Islet precursor cell (in vitro differentiated cells): ENCODE measurements at regions not wholly inside any gene's neighbourhood (a gene's known extent, or its start where the extent isn't known, plus 50 kb on each side); places are given as distances from the start of the nearest gene placed in this dataset.

Experiments used
- DNase-seq: peaks from one replicate; pipeline ENCODE4 v3.0.0-alpha.2; 2018

DNA sequence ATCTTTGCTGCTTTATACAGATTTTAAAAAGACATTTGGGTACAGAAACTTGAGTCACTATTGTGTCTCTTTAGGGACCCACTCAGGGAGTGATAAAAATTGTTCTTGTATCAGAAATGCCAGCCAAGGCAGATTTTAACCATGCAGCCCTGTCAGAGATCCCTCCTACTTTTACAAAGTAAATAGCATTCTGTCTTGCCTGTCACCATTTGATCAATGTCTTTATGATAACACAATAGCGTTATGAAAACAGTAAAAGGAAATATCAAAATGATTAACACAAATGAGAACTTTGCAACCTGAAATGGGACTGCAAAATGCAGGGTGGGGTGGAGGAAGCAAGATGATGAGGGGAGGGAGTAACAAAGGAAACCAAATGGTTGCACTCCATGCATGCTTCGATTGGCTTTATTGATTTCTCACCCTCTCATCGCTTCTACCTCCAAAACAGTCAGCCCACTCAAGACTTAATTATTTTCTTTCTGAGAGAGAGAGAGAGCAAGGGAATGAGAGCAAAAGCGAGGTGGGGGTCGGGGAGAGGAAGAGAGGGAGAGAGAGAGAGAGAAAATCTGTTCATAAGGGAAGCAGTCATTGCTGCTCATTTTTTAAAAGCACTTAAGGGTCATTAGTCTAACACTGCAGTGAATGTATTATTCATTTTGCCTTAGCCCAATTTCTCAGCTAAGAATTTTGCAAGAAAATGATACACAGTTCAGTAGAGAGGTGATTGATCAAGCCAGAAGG lies 576.5 kb downstream of the CSNK1G3 start:
- no peak for DNase-seq

DNA sequence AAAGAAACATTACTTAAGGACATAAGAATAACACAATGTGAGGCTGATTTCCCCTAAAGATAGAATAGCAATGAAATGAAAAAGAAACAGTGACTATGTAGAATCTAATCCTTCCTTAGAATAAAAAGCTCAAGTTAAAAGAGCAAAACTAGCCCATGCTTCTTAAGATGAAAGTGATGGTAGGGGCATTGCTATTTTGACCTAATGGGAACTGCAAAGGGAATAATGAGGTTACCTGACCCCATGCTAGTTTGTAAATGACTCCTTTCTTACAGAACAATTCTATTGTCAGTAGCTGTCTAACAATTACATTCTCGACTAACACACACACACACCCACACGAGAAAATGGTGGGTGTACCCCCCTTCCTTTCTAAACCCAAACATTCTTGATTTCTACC lies 575.8 kb downstream of the CSNK1G3 start:
- DNase-seq: no peak

DNA sequence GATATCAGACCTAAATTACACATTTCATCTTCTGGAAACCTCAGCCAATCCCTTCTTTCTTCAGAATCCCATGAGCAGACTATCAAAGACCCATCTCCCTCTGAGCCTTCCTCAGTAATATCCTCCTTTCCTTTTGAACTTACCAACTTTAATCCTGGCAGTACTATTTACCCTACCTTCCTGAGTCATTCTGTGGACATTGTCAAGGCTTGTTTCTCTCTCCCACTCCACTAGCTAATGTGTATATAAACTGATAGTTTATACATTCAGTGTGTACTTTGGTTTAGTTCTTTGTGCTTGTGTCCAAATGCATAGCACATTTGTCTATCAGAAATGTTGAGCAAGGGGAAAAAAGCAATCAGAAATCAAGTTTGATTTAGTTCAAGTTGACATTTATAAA lies 568.3 kb downstream of the CSNK1G3 start:
- DNase-seq: no peak

DNA sequence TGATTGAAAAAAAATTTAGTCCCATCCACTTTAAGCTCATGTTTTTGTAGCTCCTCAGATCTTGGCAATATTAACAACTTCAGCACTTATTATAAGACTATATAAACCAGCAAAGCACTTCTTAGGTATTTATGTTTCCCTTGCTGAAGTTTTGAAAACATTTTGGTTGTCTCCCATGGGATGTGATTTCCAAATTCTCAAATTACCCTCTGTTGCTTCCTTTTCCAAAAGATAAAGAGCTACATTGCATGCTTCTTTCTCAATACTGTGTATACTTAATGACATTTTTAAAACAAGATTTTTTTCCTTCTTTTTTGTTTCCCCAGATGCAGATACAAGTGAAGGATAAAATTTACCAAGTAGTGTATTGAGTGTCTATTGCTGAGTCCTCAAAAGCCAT lies 567.1 kb downstream of the CSNK1G3 start:
- no peak for DNase-seq

DNA sequence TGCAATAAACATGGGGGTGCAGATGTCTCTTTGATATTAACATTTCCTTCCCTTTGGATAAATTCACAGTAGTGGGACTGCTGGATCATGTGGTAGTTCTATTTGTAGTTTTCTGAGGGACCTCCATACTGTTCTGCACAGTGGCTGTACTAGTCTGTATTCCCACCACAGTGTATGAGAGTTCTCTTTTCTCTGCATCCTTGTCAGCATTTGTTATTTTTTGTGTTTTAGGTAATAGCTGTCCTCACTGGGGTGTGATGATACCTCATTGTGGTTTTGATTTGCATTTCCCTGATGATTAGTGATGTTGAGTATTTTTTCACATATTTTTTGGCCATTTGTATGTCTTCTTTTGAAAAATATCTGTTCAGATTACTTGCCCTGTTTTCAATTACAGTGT lies 562.5 kb downstream of the CSNK1G3 start:
- no peak for DNase-seq

DNA sequence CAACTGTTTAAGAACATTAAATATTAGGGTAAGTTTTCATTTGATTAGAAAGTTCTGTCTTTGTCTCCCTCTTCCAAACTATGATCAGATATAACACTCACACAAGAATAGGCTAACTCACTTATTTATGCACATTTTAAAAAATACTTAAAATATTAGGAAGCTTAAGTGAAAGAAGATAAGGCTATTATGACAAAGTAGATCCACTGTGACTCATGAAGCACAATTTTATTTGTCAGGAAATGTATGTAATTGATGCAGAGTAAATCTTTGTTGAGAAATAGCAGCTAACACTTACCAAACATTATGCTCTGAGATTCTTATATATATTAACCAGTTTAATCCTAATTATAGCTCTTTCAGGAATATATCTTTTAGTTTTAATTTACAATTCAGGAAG lies 560.6 kb downstream of the CSNK1G3 start:
- no peak for DNase-seq

DNA sequence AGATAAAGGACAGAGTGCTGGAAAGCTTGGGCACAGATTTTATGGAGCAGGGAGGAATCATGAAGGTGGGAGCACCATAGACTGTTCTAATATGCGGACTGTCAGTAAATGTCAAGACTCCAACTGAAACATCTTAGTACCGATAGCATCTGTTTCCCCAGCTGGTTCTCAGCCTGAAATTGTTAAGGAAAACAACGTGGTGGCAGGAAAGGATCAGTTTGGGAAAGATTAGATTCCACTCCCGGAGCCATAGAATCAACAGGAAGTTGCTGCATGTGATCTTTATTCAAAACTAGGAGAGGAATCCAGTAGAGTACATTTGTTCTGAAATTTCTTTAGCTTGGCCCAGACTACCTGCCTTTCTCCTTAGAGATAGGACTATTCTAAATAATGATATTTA lies 559.1 kb downstream of the CSNK1G3 start:
- no peak for DNase-seq

DNA sequence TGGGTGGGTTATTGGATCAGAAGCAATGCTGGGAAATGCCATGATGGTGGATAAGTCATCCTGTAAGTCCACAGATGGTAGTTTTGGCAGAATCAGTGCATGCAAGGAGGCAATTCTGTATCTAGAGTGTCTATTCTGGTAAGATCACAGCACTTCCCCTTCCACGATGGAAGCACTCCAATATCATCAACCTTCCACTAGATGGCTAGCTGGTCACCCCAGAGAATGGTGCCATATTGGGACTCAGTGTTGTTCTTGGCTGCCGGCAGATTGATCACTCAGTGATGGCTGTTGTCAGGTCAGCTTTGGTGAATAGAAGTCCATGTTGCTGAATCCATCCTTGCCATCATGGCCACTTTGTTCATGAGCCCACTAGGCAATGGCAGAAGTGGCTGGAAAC lies 553.5 kb downstream of the CSNK1G3 start:
- no peak for DNase-seq

DNA sequence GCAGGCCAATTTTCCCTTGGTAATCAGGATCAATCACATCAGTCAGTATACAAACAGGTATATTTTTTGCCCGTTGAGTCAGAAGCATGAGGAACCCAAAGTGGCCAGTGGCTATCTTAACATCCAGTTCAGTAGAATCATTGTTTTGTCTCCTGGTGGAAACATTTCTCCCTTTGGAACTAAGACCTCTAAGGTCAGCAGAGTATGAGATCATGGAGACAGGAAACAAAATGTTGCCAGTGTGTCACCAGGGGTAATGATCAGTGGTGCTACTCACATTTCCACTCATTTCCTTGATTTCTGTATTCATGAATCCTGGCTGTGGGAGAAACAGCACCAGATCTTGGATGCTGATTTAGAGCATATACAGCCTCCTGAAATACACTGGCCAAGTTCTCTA lies 553.0 kb downstream of the CSNK1G3 start:
- DNase-seq: no peak

DNA sequence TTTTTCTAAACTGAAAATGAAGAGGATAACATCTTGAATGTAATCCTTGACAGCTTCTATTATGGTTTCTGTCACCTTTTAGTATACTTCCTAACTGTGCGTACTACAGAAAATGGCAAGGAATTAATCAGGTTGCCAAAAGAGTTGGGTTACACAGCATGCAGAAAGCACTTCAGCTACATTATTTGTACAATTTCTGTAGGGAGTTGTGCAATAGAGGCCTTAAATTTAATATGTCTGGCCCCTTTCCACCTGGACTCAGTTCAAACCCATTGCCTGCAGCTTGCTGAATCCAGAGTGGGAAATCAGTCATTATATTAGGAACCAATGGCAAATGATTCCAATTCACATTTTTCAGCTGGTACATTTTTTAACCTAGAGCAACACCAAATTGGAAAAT lies 549.7 kb downstream of the CSNK1G3 start:
- no peak for DNase-seq

DNA sequence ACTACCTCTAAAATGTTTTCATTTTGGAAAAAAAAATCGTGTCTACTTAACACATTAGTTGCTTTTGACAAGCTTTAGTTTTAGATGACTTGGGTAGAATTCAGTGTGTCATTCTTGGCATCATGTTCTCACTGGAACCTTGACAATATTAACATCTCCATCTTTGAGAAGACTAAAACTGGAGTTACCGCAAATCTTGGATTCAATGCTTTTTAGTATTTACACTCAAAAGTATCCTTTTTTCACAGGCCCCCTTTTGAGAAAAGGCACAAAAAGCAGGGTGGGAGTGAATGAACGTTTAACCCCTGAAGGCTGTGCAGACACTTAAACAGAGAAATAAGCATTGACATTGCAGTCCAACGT lies 549.1 kb downstream of the CSNK1G3 start:
- no peak for DNase-seq

DNA sequence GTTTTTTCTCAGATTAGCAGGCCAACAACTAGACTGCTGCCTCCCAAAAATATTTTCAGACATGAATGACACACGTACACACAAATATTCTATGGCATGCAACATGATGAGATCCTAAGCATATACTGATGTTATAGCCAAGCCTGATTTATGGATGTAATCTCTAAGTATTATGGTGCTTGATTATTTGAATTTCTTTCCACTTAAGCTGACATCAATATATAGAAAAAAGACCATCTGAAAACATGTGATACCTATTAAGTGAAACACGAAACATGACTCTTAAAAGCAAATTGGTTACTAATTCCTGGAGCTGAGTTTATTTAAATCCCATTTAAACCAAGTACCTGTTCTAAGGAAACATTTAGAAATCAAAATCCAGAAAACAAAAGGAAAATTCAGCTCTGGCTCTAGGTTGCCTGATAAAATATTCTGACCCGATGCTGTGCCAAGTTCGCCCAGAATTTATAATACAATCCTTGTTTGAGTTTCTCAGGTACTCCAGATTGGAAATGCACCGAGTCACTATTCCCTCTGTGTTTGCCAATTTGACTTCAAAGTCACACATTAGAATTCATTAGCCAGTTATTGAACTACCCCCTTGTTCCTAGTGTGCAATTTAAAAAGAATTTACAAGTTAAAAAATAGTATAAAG lies 548.6 kb downstream of the CSNK1G3 start:
- DNase-seq: no peak

DNA sequence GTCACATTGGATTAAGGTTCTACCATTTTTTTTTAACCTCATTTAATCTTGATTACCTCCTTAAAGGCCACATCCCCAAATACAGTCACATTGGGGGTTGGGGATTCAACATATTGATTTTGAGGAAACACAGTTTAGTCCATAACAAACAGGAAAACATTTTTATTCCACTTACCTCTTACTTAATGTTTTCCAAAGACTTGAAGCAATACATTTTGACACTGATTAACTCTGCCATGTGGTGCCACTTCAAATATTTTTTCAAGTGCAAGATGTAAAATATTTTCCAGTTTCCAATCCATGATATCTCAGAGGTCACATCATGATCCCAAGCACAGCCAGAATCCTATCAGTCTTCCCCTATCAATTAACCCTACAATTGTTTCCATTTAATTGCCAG lies 548.0 kb downstream of the CSNK1G3 start:
- no peak for DNase-seq

DNA sequence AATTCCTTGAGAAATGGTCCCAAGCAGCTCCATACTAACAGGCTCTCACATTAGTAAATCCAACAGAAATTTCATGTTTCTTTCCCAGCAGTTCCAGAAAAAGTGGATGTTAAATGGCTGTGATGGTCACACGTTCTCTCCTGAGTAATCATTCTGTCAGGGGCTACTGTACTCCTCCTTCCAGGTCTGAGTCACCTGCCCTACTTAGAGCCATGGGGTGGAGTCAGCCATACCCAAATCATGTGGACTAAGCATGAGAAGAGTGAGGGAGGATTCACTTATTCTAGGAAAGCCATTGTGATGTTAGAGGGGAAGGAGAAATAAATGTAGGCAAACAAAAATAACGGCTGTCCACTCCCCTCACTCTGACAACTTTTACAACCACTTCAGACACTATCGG lies 547.2 kb downstream of the CSNK1G3 start:
- no peak for DNase-seq

DNA sequence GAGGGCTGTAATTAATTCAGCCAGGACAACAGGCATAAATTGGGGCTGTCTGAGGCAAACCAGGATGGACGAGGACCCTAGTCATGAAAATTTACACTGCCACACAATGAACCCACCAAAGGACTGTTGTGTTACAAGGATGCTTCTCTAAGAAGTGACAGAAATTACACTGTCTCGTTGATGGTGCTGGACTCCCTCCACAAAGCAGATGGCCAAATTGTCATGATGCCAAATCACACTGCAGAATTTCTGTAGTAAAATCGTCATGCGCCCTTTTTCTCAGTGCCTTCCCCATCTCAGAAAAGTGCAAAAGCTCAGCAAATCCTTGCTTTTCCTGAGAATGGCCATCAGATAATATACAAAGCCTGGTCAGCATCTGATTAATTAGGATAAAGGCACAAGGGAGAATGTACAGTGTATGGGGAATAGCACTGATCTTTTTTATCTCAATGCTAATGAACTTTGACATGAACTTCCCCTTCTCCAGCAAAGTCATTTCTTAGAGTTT lies 545.8 kb downstream of the CSNK1G3 start:
- DNase-seq: no peak

DNA sequence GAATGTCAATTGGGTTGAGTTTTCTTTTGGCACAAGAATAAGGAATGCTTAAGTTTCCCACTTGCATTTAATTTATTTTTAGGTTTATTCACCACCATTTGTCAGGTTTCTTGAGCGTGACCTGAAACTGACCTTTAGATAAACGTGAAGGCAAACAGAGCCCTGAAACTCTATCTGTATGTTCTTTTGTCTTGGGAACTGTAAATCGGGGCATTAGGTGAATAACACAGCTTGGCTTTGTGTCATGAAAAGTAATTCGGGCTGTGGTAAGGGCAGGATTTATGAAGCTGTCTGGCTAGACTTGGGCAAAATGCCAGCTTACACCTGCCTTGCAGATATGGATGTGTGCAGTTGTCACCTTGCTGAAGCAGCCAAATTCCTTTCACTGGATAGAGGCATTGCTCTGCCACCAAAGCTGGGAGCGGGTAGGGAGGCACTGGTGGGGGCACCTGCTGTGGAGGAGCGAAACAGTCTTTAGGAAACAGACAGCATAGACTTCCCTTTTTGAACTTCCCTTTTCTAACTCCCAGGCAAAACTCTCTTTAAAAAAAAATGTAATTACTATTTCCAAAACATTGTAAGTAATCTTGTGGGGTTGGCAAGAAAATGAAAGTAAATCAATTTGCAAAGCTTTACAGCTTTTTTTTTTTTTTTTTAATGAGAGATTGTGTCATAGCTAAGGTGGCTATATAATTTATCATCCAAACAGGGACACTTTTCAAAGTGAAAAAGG lies 545.2 kb downstream of the CSNK1G3 start:
- DNase-seq: no peak

DNA sequence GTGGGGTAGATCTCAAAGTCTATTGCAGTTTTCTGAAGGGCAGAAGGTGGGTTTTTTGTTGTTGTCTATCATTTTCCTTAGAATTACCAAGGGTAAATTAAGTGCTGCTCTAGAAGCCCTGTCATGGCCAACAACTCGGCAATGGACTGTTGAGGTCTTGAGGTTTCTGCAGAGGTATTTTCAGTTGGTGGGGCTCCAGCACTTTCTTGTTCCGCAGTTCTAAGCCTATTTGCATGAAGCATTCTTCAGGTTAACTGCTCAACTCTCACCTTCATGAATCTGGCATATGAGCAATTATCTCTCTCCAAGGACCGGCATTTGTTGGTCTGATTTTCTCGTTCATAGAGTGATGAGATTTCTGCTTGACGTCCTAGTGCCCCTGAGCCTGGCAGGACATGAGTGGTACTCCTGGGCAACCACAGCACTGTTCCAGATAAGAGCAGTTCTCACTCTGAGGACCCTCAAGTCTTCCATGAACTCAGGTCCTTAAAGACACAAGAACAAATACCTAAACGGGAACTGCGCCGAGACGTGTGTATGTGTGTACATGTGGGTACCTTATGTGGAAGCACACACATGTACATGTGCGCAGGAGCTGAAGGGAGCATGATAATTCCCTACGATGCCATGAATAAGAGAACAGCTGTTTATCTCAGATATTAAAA lies 544.5 kb downstream of the CSNK1G3 start:
- no peak for DNase-seq

DNA sequence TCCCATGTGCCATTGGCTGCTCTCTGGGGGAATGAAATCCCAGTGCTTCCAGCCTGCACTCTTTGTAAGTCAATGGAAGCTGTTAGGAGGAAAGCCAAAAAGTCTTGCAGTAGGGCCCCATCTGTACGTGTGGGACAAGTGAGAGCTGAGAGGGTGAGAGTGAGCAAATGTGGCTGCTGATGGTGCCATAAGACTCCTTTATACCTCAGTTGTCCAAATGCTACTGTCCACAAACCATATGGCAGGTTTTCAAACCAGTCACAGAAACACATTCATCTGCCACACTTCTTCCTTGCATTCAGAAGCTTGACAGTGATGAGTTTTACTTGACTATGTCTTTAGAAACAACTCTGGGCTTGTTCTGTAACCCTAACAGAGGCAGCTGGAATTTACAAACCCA lies 543.8 kb downstream of the CSNK1G3 start:
- no peak for DNase-seq

DNA sequence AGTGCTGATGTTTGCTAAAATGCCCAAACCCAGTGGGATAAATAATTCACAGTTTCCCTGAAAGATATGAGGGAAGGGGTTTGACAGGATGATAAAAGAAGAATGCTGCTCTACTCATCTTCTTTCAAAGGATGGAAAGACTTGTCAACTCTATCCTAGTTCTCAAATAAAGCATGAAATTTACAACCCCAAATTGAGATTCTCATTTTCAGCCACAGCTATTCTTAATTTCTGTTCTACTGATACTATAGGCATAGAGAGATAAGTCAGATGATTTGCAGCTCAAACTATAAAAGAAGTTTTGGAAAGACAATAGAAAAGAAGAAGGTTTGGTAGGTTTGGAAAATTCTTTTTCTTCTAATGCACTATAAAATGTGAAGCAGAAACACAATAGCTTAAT lies 542.6 kb downstream of the CSNK1G3 start:
- DNase-seq: no peak

DNA sequence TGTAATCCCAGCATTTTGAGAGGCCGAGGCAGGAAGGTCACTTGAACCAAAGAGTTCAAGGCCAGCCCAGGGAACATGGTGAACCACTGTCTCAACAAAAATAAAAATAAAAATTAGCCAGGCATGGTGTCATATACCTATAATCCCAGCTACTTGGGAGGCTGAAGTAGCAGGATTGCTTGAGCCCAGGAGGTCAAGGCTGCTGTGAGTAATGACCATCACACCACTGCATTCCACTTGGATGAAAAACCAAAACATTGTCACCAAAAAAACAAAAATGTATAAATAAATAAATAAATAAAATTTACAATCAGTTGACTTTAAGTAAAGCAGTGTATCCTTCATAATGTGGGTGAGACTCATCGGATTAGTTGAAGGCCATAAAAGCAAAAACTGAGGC lies 541.4 kb downstream of the CSNK1G3 start:
- DNase-seq: no peak

DNA sequence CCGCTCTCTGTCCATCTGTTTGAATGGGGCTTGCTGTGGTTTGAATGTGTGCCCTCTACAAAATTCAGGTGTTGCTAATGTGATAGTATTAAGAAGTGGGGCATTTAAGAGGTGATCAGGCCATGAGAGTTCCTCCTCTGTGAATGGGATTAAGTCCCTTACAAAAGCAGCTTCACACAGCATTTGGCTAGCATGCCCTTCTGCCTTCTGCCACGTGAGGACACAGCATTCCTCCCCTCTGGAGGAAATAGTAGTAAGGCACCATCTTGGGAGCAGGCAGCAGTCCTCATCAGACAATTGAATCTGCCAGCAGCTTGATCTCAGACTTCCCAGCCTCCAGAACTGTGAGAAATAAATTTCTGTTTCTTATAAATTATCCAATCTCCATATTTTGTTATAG lies 540.2 kb downstream of the CSNK1G3 start:
- DNase-seq: no peak

DNA sequence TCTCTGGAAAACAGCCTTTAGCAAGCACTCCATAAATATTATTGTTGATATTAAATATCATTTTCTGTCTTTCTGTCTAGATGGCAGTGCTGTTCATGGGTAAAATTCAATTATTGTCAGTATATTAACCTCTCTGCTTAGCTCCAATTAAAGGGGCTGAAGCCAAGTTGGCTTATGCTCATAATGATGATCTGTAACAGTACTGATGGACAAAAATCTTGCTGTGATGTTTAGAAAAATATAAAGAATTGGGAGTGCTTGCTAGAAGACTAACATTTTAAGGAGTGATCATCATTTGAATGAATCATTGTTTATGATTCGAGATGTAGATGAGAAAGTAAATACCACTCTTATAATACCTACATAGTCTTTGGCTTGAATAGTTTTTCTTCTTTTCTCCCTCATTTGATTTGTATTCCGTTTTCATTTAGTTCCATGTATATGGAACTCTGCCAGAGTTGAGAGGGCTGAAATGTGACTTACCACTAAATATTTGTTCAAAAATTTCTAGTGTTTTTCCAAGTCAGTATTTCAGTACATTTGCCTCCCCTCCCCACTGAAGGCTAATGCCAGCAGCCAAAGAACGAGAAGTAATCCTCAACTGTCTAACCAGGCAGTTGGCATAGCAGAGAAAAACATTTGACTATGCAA lies 538.3 kb downstream of the CSNK1G3 start:
- DNase-seq: no peak

DNA sequence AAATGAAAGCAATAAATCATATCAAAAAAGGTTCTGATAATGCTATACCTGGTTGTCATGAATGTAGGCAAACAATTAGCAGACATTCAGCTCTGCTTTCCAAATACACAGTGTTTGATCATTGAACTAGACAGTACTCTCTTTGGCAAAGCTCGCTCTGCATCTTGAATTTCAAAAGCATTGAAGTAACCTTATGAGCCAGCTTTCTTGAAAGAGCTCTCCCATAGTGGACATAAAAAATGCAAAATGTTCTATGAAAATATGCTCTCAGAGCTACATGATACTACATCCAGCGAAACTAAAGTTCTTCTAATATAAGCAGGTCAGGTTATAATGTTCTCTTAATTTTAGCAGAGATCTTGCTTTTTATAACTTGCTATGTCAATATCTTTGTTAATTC lies 533.4 kb downstream of the CSNK1G3 start:
- no peak for DNase-seq
